HFF-Myc (cell line): ENCODE measurements at regions not wholly inside any gene's neighbourhood (a gene's known extent, or its start where the extent isn't known, plus 50 kb on each side); places are given as distances from the start of the nearest gene placed in this dataset.

Source experiments
- DNase-seq: peaks from one replicate; pipeline ENCODE4 v3.0.0-alpha.2; 2011; ENCODE audit warnings: low read depth; ENCODE audit errors: extremely low read depth
- H3K4me3 ChIP-seq: replicated peaks from 2 replicates; pipeline ENCODE4 v1.5.1; 2011; ENCODE audit warnings: low read depth, mild to moderate bottlenecking, control low read depth, low read length
- TF ChIP-seq, protein P1 (sequence below): IDR thresholded peaks from 2 replicates; pipeline ENCODE4 v1.5.1; 2012; ENCODE audit warnings: mild to moderate bottlenecking, low read depth, low read length, control low read depth; ENCODE audit errors: missing control alignments

DNA sequence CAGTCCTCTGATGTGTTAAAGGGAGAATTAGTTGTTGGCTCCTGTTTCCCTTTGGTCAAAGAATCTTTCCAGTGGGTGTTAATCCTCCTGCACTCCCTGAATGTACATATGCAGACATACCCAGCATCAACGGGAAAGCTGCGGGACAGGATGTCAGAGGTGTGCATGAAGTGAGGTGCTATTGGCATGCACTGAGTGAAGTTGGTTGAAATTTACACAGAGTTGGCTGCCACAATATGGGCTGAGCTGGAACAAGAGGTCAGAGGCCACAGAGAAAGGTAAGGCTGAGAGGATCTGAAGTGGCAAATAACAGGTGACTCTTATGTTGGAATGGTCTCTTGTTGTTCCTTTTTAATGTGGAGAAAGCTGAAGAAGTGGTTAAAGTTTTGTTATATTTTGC, 82.7 kb upstream of the AKIRIN2 start:
- DNase-seq: no peak
- TF ChIP-seq, protein P1, sequence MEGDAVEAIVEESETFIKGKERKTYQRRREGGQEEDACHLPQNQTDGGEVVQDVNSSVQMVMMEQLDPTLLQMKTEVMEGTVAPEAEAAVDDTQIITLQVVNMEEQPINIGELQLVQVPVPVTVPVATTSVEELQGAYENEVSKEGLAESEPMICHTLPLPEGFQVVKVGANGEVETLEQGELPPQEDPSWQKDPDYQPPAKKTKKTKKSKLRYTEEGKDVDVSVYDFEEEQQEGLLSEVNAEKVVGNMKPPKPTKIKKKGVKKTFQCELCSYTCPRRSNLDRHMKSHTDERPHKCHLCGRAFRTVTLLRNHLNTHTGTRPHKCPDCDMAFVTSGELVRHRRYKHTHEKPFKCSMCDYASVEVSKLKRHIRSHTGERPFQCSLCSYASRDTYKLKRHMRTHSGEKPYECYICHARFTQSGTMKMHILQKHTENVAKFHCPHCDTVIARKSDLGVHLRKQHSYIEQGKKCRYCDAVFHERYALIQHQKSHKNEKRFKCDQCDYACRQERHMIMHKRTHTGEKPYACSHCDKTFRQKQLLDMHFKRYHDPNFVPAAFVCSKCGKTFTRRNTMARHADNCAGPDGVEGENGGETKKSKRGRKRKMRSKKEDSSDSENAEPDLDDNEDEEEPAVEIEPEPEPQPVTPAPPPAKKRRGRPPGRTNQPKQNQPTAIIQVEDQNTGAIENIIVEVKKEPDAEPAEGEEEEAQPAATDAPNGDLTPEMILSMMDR: no peak

DNA sequence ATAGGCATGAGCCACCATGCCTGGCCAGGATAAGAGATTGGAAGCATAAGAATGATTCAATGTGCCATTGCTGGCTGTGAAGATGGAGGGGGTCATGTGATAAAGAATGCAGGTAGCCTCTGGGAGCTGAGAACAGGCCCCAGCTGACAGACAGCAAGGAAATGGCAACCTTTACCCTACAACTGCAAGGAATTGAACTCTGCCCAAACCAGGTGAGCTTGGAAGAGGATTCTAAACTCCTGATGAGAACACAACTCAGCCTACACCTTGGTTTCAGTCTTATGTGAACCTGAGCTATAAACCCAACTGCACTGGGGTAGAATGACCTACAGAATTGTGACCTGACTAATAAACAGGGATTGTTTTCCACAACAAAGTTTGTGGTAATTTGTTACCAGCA, 82.0 kb upstream of the AKIRIN2 start:
- DNase-seq: no peak
- TF ChIP-seq, protein P1: no peak
- H3K4me3 ChIP-seq: no peak overlapping the region

More for the DNA sequence above, 82.7 kb upstream of the AKIRIN2 start:
- no peak overlapping the region for H3K4me3 ChIP-seq

DNA sequence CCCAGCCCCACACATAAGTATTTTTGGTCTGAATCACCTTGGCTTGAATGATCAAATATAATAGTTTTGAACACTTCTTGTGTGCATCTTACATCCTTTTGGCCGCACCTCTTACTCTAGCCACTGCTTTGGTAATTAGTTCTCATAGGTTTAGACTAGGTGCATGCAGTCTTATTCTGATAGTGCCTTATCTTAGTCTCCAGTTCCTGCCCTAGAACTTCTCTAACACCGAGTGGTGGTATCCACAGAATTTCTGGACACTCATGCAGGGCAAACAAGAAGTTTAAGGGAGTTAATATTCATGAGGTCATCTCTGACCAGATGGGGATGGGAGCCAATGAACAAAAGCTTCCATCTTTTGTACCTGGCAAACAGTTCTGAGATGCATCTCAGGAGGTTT, 77.5 kb upstream of the AKIRIN2 start:
- DNase-seq: no peak
- no peak overlapping the region for H3K4me3 ChIP-seq
- TF ChIP-seq, protein P1: no peak

DNA sequence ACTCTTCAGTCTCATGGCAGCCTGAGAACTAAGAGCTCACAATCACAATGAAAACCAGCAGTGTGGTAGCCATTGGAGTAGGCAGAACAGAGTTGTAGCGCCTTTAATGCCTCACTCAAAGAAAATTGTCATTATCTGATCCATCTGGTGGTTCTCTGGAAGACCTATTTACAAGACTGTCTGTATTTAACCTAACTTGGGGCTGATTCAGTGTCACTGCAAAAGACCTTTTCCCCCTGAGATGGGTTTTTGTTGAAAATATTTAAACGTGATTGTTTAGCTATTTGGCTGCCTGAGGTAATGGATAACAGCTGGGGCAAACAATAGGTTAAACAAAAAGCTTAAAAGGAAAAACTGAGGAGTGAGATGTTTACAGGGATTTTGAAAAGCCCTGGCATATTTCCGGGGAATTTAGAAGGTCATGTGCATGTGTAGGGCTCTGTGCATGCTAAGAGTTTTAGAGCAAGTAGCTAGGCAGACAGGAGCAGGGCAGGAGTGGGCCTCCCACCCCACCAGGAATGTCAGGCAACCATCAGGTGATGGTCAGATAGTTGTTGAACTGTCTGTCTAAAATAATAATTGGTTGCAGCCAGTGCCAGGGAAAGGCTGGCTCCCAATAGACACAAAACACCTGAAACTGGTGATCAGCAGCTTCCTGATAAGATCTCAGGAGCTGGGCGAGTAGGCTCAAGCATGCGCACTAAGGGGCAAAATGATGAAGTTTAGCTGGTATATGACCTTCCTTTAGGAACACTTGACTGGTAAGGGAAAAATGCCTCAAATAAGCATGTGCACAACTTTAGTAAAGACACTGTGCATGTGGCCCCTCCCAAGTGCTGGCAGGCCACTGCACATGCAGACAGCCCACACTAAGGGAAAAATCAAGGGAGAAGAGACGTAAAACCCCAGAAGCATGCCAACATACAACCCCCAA, 70.8 kb upstream of the AKIRIN2 start:
- TF ChIP-seq, protein P1: no peak
- no peak overlapping the region for H3K4me3 ChIP-seq
- peak; percentile 88 for DNase-seq

DNA sequence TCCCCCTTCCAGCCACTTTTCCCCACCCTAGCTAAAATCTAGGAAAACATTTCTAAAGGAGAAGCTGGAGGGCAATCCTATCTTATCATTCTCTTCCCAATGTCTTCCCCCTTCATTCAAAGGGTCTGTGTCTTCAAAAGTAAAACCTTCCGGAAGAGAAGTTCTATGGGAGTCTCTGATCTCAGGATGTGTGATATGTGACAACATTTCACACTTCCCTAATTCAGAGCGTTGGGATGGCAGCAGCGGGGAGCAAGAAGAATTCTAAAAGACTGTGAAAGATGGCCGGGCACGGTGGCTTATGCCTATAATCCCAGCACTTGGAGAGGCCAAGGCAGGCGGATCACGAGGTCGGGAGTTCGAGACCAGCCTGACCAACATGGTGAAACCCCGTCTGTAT, 65.4 kb upstream of the AKIRIN2 start:
- no peak for DNase-seq
- TF ChIP-seq, protein P1: no peak

DNA sequence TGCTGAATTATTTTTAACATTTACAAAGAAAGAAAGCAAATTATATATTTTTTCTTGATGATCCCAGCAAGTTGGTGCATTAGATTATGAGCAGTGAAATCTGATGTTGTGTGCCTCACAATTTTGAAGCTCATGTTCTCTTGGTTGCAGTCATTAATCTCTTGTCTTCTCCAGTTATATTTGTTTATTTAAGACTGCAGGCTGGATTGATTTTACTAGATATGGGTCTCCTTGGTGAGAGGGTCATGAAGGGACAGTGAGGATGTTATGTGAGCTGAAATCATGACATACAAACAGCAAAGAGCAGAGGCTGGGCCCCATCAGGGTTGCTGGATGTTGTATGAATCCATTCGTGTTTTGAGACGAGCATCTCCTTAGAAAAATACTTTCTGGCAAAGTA, 64.2 kb upstream of the AKIRIN2 start:
- TF ChIP-seq, protein P1: no peak
- no peak for DNase-seq
- no peak overlapping the region for H3K4me3 ChIP-seq

More for the DNA sequence above, 65.4 kb upstream of the AKIRIN2 start:
- no peak overlapping the region for H3K4me3 ChIP-seq

DNA sequence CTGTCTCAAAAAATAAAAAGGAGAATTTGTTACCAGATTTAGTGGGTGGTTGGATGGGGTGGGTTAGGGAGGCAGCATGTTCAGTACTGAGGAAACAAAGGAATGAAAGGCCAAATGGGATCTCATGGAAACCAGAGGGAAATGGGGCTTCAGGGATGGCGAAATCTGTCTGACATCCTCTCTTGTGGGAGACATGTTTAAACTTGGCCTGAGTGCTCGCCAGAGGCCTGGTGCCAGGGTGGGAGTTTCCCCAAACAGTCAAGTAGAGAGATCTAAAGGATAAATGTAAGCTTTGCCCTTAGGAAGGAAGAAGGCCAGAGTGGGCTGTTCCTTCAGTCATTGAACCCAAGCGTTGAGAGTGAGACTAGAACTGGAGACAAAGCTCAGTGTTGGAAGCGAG, 61.9 kb upstream of the AKIRIN2 start:
- H3K4me3 ChIP-seq: no peak overlapping the region
- DNase-seq: no peak
- TF ChIP-seq, protein P1: no peak
